Myocyte (in vitro differentiated cells): ENCODE measurements at regions not wholly inside any gene's neighbourhood (a gene's known extent, or its start where the extent isn't known, plus 50 kb on each side); places are given as distances from the start of the nearest gene placed in this dataset.

Source experiments
- DNase-seq: peaks from one replicate; pipeline ENCODE4 v3.0.0-alpha.2; 2012; ENCODE audit warnings: low read depth

DNA sequence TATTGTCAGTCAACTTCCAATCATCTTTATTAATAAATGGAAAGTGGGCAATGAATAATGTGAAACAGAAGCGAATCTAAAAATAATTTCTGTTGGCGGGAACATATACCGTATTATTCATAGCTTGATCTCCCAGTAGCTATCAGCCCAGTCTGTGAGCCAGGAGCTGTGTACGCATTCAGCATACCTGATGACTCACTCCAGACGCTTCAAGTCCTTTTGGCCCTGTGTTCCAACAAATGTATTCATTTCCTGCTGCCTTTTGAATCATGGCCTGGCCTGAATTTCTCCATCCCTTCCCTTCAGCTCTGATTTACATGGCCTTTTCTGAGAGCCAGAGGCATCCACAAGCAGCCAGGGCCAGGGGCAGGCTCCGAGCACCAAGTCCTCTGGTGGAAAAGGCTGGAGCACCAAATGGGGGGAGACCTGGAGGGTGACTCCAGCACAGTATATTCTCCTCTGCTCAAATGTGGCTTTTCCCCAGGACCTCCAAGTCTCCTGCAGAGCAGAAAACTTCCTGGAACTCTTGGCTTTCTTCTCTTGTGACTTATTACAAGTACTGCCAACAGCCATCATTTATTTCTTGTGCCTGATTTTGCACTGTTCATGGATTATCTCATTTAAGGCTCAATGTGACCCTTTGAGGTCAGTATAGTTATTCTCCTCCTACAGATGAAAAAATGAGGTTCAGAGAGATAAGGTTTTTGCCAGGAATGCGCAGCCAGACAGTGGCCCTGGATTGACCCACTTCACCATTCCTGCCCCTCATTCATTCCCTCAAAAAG lies 108.7 kb downstream of the EN1 start:
- peak; percentile 59 for DNase-seq

DNA sequence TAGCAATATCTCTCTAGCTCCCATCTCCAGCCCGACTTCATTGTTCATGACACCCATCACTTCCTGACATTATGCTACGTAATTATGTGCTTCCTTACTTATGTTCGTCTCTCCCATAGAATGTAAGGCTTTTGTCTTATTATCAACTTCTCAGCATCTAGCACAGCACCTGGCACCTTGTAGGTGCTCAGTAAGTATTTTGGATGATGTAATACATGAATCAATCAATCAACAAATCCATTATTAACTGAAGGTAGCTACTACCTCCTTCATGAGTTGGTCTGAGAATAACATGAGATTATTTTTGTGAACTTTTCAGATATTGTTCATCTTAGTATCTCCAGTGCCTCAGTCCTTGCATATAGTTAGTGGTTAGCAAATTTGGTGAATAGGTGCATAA lies 109.3 kb downstream of the EN1 start:
- DNase-seq: no peak

DNA sequence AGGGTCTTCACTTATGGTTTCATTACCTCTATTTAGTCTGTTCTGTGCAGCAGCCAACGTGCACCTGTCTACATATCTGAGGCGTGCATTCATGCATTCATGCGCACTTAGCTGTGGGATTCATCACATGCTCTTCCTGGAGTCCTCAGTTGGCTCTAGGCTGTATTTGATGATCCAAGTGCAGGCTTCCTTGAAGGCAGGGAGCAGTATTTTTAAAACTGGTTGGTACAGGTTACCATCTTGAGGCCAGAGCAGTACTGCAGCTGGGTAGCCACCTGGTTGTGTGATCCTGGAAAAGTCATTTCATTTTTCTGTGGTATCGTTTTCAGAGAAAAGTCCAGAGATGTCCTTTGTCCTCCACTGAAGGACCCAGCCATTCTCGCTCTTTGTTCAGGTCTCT lies 109.8 kb downstream of the EN1 start:
- no peak for DNase-seq

DNA sequence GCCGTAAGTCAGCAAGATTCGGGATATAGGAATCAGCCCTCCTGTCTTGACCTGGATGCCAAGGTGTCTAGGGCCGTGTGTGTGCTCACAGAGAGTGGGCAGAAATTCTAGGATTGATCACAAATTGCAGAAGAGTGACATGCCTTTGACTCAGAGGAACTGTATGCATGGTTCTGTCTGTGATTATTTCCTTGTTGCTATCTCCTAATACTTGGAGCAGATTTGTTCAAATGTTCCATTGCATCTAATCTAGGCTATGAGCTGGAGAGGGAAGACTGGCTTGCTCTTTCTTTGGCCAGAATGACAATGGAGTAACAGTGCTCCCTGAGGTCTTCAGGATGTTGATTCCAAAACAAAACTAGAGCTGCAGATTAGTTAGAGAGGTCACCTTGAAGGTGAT lies 115.0 kb downstream of the EN1 start:
- DNase-seq: no peak

DNA sequence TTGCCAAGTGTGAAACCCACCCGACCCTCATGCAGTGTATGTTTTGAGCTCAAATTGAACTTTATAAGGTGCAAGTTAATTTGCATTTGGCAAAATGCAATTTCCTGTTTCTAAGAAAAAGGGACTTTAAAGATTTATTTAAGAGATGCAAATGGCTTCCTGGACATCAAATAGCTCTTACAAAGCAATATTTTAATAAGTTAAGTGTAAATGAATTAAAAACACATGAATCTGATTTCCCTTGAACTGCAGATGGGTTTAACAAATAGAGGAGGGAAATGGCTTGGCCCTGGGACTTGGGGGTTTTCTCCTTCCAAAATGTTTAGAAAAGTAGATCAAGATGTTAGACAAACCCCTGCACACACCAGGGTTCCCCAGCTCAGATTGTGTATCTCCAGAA lies 116.0 kb downstream of the EN1 start:
- no peak for DNase-seq

DNA sequence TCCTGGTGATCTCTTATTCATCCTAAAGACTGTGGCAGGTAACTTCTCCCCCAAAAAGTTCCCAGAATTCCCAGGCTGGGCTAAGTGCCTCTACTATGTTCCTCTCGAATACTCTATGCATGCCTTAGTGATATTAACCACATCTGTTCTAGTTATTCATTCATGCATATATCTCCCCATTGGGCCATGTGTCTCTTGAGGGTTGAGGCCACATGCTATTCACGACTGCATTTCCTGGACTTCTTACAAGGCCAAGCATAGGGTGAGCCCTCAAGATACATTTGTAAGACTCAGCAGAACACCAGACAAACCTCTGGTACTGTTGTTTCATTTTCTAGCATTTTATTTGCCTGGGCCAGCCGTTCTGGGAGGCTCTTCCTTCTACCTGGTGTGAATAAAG lies 117.0 kb downstream of the EN1 start:
- DNase-seq: no peak

DNA sequence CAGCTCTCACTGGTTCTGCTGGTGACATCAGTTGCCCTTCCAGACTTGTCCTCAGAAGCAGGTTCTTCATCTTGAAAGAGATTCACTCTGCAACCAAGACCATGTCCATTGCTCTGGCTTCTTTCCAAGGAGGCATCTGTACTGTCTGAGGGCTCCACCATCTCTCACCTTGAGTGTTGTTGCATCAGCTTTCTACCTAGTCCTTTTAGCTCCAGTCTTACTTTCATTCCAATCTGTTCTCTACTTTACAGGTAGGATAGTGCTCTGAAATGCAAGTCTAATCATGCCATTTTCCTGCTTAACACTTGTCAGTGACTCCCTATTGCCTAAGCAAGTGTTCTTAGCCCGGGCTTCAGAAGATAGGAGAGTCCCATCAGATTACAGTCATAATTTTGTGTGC lies 117.7 kb downstream of the EN1 start:
- no peak for DNase-seq

DNA sequence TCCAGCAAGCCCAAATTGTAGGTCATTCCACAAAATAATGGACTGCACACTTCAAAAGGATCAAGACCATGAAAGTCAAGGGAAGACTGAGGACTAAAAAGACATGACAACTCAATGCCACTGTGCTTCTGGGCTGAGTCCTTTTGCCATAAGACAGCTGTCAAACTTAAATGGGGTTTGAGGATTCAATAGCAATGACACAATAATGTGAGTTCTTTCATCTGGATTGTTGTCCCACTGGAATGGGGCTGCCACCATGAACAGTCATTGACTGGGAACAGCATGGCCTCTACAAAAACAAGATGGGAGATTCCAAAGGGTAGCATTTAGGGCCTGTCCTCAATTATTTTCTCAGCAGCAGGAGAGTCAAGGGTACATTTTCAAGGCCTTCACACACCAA lies 118.5 kb downstream of the EN1 start:
- DNase-seq: no peak

DNA sequence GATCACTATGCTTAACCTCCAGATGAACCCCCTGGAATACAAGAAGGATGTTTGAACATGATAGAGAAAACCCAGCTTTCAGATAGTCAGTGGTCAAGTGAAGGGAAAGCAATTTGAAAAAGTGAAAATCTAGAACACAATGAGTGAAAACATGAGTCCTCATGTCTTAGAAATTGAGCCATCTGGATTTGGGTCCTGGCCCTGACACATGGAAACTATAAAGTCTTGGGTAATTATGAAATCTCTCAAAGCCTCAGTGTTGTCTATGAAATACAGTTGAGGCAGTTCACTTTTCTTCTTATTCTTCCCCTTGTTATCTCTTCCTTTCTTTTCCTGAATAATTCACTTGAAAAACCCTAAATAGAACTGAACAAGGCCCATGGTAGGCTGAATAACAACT lies 120.6 kb downstream of the EN1 start:
- DNase-seq: no peak

DNA sequence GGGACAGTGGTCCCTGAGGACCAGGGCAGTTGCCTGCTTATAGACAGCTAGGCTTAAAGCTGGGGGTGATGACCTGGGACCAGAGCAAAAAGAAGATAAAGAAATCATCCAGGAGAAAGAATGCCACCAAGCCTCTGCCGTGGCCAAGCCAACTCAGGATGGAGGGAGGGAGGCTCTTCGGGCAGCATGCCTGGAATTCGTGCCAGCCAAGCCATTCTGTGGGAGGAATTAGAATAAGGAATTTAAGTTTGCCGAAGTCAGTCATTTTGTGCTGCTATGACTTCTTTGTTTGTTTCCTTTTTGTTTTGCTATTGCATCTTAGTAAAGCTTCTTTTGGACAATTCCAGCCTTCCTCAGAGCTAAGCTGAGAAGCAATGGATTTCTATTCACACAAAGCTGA lies 124.1 kb downstream of the EN1 start:
- DNase-seq: peak; percentile 32

DNA sequence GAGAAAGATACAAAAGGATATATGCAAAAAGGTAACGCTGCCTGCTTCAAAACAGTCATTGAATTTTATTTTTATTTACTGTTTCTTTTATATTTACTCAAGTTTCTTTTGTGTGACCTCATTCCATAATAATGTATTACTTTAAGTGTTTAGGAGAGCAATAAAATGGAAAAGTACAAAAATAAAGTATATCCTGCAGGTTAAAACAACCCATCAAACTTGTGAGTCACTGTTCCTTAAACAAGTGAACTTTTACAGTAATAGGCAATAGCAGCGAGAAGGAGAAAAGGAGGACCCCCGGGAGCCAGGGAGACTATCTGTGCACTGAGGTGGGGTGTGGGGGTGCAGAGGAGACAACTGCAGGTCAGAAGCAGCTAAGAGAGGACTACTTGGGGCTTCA lies 124.5 kb downstream of the EN1 start:
- no peak for DNase-seq

DNA sequence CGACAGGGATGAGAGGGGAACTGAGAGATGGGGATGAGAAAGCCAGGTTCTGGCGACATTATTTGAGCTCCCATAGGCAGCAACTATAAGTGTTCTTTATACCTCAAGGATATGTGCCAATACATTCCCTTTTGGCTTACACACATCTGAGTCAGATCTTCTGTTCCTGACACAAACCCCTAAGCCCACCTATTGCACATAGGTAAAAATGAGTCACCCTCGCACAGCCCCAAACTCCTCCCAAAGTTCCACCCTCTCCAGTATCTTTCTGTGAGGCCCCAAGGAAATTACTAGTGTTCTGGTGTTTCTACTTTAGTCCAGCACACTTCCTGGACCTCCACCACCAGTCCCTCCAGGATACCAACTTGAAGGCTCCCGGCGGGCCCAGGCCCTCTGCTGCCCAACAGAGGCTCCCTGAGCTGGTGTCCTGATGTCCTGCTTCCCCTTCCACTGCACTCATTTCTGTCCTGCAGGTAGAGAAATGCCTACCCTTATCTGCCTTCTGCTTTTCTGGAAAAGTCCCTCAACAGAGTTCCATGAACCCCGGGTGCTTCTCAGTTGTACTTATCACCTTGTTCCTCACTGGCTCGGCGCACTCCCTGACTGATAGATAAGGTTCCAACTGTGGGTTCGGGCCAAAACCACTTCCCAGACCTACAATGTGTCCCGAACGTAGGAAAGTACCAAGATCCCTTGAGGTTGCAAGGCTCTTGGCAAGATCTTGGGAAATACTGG lies 125.5 kb downstream of the EN1 start:
- DNase-seq: no peak

DNA sequence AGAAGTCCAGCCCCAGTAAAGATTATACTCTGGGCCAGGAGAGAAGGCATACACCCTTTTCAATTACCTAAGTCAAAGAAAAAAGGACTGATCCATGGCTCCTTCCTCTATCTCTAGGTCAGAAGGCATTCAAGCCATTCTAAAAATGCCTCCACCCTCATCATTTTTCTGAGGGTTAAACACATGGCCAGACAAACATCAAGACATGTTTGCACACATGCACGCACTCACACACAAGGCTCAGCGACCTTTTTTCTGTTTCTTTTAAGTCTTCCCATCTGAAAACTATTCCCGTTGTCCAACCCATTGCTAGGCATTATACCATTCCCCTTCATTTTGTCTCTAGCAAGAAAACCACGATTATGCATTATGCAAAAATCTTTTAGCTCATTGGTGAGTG lies 126.6 kb downstream of the EN1 start:
- DNase-seq: no peak

DNA sequence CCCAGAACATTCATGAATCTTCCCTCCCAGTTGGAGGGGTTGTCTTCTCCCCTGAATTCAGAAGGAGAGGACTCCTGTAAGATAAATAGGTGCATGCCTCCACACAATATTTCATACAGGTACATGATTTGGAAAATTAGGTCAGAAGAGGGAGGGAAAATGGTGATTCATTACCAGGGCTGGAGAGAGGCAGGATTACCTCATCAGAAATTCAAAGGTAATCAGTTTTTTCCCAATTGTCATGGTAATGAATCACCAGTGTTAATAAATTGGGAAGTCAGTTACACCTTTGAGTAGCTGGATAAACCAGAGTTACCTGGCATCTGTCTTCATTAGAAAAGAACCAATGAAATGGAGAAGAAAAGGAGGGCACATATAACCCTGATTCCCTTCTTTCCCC lies 128.5 kb downstream of the EN1 start:
- no peak for DNase-seq

DNA sequence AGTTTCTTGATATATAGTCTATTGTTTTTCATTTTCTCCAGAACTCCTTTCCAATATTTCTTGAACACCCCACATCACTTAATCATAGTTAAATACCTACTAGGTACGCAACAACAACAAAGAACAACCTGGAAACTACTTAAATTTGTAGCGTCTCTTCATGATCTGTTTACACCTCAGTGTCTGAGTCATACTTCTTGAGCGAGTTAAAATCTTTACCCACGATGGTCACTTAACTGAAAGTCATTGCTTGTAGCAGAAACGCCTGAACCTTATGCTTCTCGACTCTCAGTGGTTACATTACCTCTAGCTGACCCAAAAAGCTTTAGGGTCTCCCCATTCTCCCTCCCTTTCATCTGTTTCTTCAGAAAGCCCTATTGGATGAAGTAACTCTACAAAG lies 131.3 kb downstream of the EN1 start:
- no peak for DNase-seq

DNA sequence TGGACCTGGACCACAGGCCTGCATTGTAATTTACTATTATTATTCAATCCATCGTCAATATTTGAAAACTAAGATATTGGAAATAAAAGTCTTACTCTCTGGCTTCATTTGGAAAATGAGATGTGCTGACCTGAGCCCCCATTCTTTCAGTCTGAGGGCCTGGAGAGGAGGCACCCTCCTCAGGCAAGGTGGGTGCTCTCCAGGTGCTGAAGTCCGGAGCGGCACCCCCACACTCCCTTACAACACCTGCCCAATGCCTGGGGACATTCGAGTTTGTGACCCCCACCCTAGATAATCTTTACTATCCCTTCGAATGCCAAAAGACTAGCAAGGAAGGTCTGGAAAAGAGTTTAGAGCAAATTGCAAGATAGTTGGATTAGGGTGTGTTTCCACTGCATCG lies 133.3 kb downstream of the EN1 start:
- DNase-seq: no peak

DNA sequence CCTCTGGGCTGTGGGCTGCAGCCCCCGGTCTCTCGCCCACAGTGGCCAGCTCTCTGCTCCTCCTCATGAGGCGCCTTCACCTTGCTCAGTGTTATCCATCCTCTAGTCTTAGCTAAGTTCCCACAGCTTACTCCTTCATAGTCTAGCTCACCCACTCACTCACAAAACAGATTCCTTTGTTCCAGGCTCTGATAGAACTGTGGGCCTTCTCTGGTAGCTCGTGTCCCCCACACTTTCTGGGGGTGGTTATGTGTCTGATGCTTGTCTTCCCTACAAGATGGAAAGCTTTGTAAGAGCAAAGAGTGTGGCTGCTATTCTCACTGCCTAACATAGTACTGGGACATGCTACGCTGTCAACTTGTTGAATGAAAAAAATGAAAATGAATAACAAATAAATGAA lies 135.8 kb downstream of the EN1 start:
- no peak for DNase-seq

DNA sequence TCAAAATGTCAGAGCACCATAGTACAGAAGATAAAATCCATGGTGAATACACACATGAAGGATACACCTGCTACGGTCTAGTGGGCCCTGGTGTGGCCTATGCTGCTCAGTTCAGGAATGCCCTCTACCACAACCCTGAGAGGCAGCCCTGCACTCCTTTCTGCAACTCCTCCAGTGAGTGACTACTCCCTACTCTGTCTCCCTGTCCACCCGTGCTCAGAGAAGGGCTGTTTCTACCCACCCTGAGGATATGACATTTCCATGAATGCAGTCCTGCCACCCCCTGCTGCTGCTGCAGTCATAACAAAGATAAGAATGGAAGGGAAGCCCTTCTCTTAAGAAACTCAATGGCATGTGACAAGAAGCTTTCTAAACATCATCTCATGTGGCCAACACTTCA lies 137.0 kb downstream of the EN1 start:
- DNase-seq: no peak

DNA sequence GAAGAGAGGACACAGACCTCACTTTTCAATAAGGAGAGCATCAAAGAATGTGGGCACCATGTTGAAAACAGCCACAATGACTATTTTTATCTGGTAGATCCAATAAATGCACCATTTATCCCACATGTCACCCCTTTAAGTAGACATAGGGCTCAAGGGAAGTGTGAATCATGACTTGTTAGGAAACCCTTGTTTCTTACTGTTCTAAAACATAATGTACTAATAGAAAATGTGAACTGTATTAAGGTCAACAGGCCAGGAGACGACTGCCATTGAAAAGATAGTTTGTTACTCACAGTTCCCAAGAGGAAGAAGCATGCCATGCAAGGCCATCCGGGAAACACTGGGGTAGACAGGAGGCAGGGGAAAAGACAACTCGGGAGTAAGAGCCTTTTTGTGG lies 137.7 kb downstream of the EN1 start:
- DNase-seq: no peak

DNA sequence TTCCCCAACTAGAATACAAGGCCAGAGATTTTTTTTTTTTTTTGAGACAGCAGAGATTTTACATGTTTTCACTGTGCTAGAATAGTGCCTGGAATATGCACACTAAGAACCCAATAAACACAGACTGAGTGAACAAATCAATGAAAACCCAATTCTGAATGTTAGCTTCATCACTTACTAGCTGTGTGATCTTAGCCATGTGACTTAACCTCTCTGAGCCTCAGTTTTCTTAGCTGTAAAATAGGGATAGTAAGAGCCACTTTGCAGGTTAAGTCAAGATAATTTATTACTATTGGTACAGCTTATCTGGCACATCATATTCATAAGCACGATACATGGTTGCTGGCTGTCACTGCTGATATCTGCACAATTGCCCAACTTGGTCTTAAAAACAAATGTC lies 140.6 kb downstream of the EN1 start:
- DNase-seq: no peak

DNA sequence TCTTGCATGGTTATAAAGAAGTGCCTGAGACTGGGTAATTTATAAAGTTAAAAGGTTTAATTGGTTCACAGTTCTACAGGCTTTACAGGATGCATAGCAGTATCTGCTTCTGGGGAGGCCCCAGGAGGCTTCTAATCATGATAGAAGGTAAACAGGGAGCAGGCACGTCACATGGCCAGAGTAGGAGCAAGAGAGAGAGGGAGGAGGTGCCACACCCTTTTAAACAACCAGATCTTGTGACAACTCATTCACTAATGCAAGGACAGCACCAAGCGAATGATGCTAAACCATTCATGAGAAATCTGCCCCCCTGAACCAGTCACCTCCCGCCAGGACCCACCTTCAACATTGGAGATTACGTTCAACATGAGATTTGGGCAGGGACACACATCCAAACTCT lies 141.1 kb downstream of the EN1 start:
- no peak for DNase-seq

DNA sequence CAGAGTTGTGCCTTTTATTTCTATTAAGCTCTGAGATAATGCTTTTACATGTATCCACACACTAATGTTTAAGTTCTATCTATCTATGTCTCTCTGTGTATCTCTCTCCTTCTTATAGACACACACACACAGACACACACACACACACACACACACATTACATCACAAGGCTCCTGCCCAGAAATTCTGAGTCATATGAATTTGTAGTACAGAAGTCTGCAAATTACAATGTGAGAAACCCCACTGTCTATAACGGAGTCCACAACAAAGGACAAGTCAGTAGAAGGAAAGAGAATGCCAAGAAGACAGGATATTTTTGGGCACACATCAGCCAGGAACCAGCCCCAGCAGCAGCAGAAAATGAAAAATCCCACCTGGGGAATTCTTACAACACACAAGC lies 142.4 kb downstream of the EN1 start:
- no peak for DNase-seq
